Cardiac septum (tissue), 1 donor: ENCODE measurements at regions not wholly inside any gene's neighbourhood (a gene's known extent, or its start where the extent isn't known, plus 50 kb on each side); places are given as distances from the start of the nearest gene placed in this dataset.

Experiments
- DNase-seq: peaks from one replicate; pipeline ENCODE4 v3.0.0-alpha.2; 2020; ENCODE audit warnings: low spot score
- intact Hi-C: fragments of 100-400 bp; cut with DNase I; formaldehyde crosslinking; loops from one replicate; pipeline ENCODE4 v1.14.0; 2022
- donor health status: DM: no; HTN: no; CAD: no.

- intact Hi-C loops = no loop called here
- DNase-seq = no peak
Observed at GRCh38 chr12:60872219-60872618, 1276.4 kb downstream of the SLC16A7 start.

- no peak for DNase-seq
- intact Hi-C loops = no loop called here
Observed at GRCh38 chr12:60872850-60873713, 1277.3 kb downstream of the SLC16A7 start.

GRCh38 chr12:60874091-60874490 is 1278.3 kb downstream of the SLC16A7 start:
- no peak for DNase-seq
- intact Hi-C loops = no loop called here

GRCh38 chr12:60920841-60921495 is 1325.1 kb downstream of the SLC16A7 start:
- intact Hi-C loops = no loop called here
- DNase-seq = no peak

GRCh38 chr12:60921541-60921940 is 1325.7 kb downstream of the SLC16A7 start:
- intact Hi-C loops = no loop called here

GRCh38 chr12:60926256-60926655 is 1330.4 kb downstream of the SLC16A7 start:
- intact Hi-C loops = no loop called here
- DNase-seq = no peak

More at GRCh38 chr12:60921541-60921940, 1325.7 kb downstream of the SLC16A7 start:
- DNase-seq = no peak

GRCh38 chr12:60930151-60930550 is 1330.1 kb upstream of the USP15 start:
- intact Hi-C loops = no loop called here
- DNase-seq = no peak

- no peak for DNase-seq
- intact Hi-C loops = no loop called here
Observed at GRCh38 chr12:60935981-60936761, 1324.0 kb upstream of the USP15 start.

- intact Hi-C loops = no loop called here
- no peak for DNase-seq
Observed at GRCh38 chr12:60947533-60947932, 1312.7 kb upstream of the USP15 start.

- intact Hi-C loops = no loop called here
- no peak for DNase-seq
Observed at GRCh38 chr12:60967128-60967527, 1293.1 kb upstream of the USP15 start.

- intact Hi-C loops = no loop called here
- no peak for DNase-seq
Observed at GRCh38 chr12:60977966-60978365, 1282.2 kb upstream of the USP15 start.

- DNase-seq = no peak
- intact Hi-C loops = no loop called here
Observed at GRCh38 chr12:60980558-60980957, 1279.6 kb upstream of the USP15 start.

GRCh38 chr12:60981473-60981872 is 1278.7 kb upstream of the USP15 start:
- DNase-seq = no peak
- intact Hi-C loops = no loop called here

- intact Hi-C loops = no loop called here
- no peak for DNase-seq
Observed at GRCh38 chr12:60992087-60992486, 1268.1 kb upstream of the USP15 start.

- intact Hi-C loops = no loop called here
- no peak for DNase-seq
Observed at GRCh38 chr12:60995256-60995825, 1264.9 kb upstream of the USP15 start.

- intact Hi-C loops = no loop called here
Observed at GRCh38 chr12:60997869-60998378, 1262.3 kb upstream of the USP15 start.

GRCh38 chr12:61009192-61009591 is 1251.0 kb upstream of the USP15 start:
- intact Hi-C loops = no loop called here
- DNase-seq = no peak

More at GRCh38 chr12:60997869-60998378, 1262.3 kb upstream of the USP15 start:
- no peak for DNase-seq

- DNase-seq = no peak
- intact Hi-C loops = no loop called here
Observed at GRCh38 chr12:61011767-61012423, 1248.3 kb upstream of the USP15 start.

GRCh38 chr12:61018571-61018970 is 1241.6 kb upstream of the USP15 start:
- intact Hi-C loops = no loop called here
- DNase-seq = no peak
